Chondrocyte (in vitro differentiated cells): ENCODE measurements at regions not wholly inside any gene's neighbourhood (a gene's known extent, or its start where the extent isn't known, plus 50 kb on each side); places are given as distances from the start of the nearest gene placed in this dataset.

Source experiments
- DNase-seq: peaks from one replicate; pipeline ENCODE4 v3.0.0; 2021; ENCODE audit warnings: mixed read lengths, low spot score
- H3K27ac Mint-ChIP-seq: one replicate; pipeline ENCODE4 v1.8.0; 2021; ENCODE audit warnings: mild to moderate bottlenecking, moderate library complexity, mixed read lengths; ENCODE audit not compliant: unreplicated experiment
- H3K27me3 Mint-ChIP-seq: 2 replicates; pipeline ENCODE4 v1.8.0; 2021; ENCODE audit warnings: low read depth, mixed read lengths
- H3K36me3 Mint-ChIP-seq: 2 replicates; pipeline ENCODE4 v1.8.0; 2021; ENCODE audit warnings: low read depth, mixed read lengths
- H3K4me1 Mint-ChIP-seq: 2 replicates; pipeline ENCODE4 v1.8.0; 2021; ENCODE audit warnings: low read depth, mild to moderate bottlenecking, mixed read lengths
- H3K4me3 Mint-ChIP-seq: one replicate; pipeline ENCODE4 v1.8.0; 2021; ENCODE audit warnings: mild to moderate bottlenecking, moderate library complexity, mixed read lengths; ENCODE audit not compliant: unreplicated experiment
- H3K9me3 Mint-ChIP-seq: 2 replicates; pipeline ENCODE4 v1.8.0; 2021; ENCODE audit warnings: low read depth, mixed read lengths
- CTCF ChIP-seq: fragments of 200-600 bp; sonication (generic); IDR thresholded peaks from 2 replicates; pipeline ENCODE4 v1.5.0; 2021; ENCODE audit warnings: antibody characterized with exemption, mild to moderate bottlenecking, moderate library complexity

- no peak overlapping the region for H3K27ac Mint-ChIP-seq
- no peaks in the 10 kb centered on the region for H3K4me1 Mint-ChIP-seq
- no peak for TF ChIP-seq CTCF
Observed at GRCh38 chr2:123500988-123501387, 524.1 kb upstream of the CNTNAP5 start.

DNA sequence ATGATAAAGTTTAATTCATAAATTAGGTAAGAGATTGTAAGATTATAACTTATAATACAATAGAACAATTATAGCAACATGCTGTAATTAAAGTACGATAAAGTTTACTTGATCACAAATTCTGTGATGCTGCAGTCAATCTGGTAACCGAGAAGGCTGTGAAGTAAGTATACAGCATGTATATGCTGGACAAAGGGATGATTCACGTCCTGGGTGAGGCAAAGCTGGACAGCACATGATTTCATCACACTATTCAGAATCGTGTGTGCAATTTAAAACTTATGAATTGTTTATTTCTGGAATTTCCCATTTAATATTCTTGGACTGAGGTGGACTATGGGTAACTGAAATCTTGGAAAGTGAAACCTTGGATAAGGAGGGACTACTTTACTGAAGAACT is 522.2 kb upstream of the CNTNAP5 start:
- H3K9me3 Mint-ChIP-seq = peaks cover 8% of the 10 kb centered on the region
- no peak for DNase-seq
- H3K4me3 Mint-ChIP-seq = no peak overlapping the region
- TF ChIP-seq CTCF = no peak
- no peaks in the 10 kb centered on the region for H3K27me3 Mint-ChIP-seq
- no peaks in the 10 kb centered on the region for H3K36me3 Mint-ChIP-seq
- H3K27ac Mint-ChIP-seq = no peak overlapping the region
- no peaks in the 10 kb centered on the region for H3K4me1 Mint-ChIP-seq

More at GRCh38 chr2:123500988-123501387, 524.1 kb upstream of the CNTNAP5 start:
- H3K27me3 Mint-ChIP-seq = no peaks in the 10 kb centered on the region
- no peak overlapping the region for H3K4me3 Mint-ChIP-seq
- no peaks in the 10 kb centered on the region for H3K36me3 Mint-ChIP-seq
- DNase-seq = no peak
- peaks cover 8% of the 10 kb centered on the region for H3K9me3 Mint-ChIP-seq

DNA sequence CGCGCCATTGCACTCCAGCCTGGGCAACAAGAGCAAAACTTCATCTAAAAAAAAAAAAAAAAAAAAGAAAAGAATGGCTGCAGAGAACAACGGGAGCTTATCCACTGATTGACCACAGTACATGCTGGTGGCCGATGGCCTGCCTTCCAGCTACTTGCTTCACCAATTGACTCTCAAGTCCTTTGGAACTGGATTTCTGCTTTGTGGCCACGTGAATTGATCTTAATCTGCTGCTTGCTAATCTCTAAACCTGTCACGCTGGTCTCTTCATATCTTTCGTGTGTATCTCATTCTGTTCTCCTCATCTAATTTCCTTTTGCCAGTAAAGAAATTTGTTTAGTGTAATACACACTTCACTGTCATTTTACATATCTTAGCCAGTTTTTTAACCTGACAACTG is 512.5 kb upstream of the CNTNAP5 start:
- Mint-ChIP-seq H3K27me3 (no peaks in the 10 kb centered on the region), H3K9me3 (no peaks in the 10 kb centered on the region), H3K4me1 (no peaks in the 10 kb centered on the region), H3K27ac (no peak overlapping the region), H3K36me3 (no peaks in the 10 kb centered on the region), H3K4me3 (no peak overlapping the region)
- DNase-seq = no peak
- no peak for TF ChIP-seq CTCF

DNA sequence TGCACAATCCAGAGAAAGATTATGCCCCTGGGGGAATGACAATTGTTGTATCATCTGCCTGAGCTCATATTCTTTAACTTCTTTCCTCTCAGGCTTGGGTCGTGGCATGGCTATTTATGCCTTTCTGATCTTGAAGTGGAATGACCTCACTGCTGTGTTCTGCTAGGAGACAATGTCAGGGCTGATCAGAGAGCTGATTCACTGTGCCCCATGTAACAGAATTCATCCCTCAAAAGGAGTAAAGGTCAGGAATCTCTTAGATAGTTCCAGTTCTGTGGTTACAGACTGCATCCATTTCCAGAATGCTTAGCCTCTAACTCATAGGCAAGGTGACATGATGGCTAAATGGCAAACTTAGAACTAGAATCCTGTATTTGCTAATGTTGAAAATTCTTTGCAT is 511.7 kb upstream of the CNTNAP5 start:
- no peak for DNase-seq
- Mint-ChIP-seq H3K9me3 (no peaks in the 10 kb centered on the region), H3K36me3 (no peaks in the 10 kb centered on the region), H3K27me3 (no peaks in the 10 kb centered on the region), H3K4me3 (no peak overlapping the region), H3K4me1 (no peaks in the 10 kb centered on the region), H3K27ac (no peak overlapping the region)
- no peak for TF ChIP-seq CTCF

DNA sequence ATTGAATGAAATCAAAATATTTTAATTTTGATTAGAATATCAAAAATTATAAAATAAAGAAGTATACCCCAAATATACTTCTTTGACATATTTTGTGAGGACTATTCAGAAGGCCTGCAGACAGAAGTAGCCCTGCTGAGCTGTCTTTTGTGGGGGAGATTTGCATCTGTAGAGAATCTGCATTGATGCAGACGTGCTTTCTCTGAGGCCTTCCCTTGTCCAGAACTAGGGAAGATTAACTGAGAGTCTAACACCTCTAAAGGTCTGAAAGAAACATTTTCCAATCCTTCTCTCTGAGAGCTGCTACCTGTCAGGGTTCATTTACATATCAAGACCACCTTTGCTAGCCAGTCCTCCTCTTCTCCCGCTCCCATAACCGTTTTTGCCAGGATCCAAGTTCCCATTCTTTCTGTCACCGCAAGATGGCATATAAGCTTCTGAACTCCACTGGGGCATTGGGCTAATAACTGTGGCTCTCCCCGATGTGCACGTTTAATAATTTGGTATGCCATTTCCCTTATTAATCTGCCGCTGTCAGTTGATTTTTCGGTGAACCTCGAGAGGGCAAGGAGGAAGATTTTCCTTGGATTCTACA is 510.4 kb upstream of the CNTNAP5 start:
- Mint-ChIP-seq H3K4me3 (no peak overlapping the region), H3K27me3 (no peaks in the 10 kb centered on the region), H3K9me3 (no peaks in the 10 kb centered on the region), H3K27ac (no peak overlapping the region), H3K4me1 (no peaks in the 10 kb centered on the region), H3K36me3 (no peaks in the 10 kb centered on the region)
- DNase-seq = no peak
- TF ChIP-seq CTCF = no peak
